ENCODE measurements at regions not wholly inside any gene's neighbourhood (a gene's known extent, or its start where the extent isn't known, plus 50 kb on each side); places are given as distances from the start of the nearest gene placed in this dataset.

GRCh38 chr10:27611236-27611635 lies 107.1 kb downstream of the RAB18 start:
- Histone ChIP-seq H3K9me2 (ENCODE audit: insufficient read depth) (no peaks in the 10 kb centered on the region), H2AFZ (ENCODE audit: low read depth, low read length, poor library complexity, severe bottlenecking) (no peak overlapping the region), H3K9me3 (ENCODE audit: control insufficient read depth in 1 of 2, insufficient read depth in 1 of 2, low read depth in 1 of 2, low read length in 2 of 2) (no peaks in the 10 kb centered on the region), H3K27me3 (ENCODE audit: insufficient read depth, low read length) (no peaks in the 10 kb centered on the region), H3K4me1 (ENCODE audit: control insufficient read depth in 1 of 2, insufficient read depth in 2 of 2, low read length in 2 of 2) (no peaks in the 10 kb centered on the region), H3K4me2 (ENCODE audit: low read length) (no peak overlapping the region), H3K9ac (ENCODE audit: low read length) (no peak overlapping the region), H4K20me1 (ENCODE audit: insufficient read depth) (no peaks in the 10 kb centered on the region), H3K27ac (ENCODE audit: low read depth, low read length) (no peak overlapping the region), H3K36me3 (ENCODE audit: control insufficient read depth in 1 of 2, insufficient read depth in 2 of 2, low read length in 2 of 2) (no peaks in the 10 kb centered on the region), H3K79me2 (ENCODE audit: insufficient read depth, low read length) (no peaks in the 10 kb centered on the region), H3K4me3 (replicated peaks in 1 of 2; ENCODE audit: low read depth in 1 of 2, low read length in 2 of 2) (no peak overlapping the region)
- TF ChIP-seq REST (IDR thresholded peaks at IDR 0.05; ENCODE audit: low read depth) (no peak), ZFX (IDR thresholded peaks at IDR 0.05) (no peak), RAD21 (IDR thresholded peaks at IDR 0.05; ENCODE audit: low read depth) (no peak), EZH2phosphoT487 (IDR thresholded peaks at IDR 0.05; ENCODE audit: borderline replicate concordance) (no peak), CBX3 (IDR thresholded peaks at IDR 0.05; ENCODE audit: low read depth) (no peak), TCF7L2 (IDR thresholded peaks at IDR 0.05; ENCODE audit: borderline replicate concordance, extremely low read depth, insufficient read depth, insufficient read length) (no peak), SIN3A (IDR thresholded peaks at IDR 0.05; ENCODE audit: low read depth) (no peak), CTCF (IDR thresholded peaks at IDR 0.05 in 2 of 3, conservative IDR thresholded peaks at IDR 0.05 in 1 of 3; ENCODE audit: borderline replicate concordance in 1 of 3, insufficient read depth in 1 of 3, low read depth in 2 of 3, low read length in 2 of 3) (no peak), CEBPB (IDR thresholded peaks at IDR 0.05; ENCODE audit: low read depth) (no peak), FOSL1 (IDR thresholded peaks at IDR 0.05; ENCODE audit: low read depth) (no peak), EGR1 (IDR thresholded peaks at IDR 0.05; ENCODE audit: low read depth) (no peak), ZNF274 (IDR thresholded peaks at IDR 0.05; ENCODE audit: low read depth, low read length) (no peak), SP1 (IDR thresholded peaks at IDR 0.05; ENCODE audit: low read depth) (no peak), POLR2A (IDR thresholded peaks at IDR 0.05; ENCODE audit: borderline replicate concordance, extremely low read depth, insufficient read depth, insufficient read length) (no peak), JUND (IDR thresholded peaks at IDR 0.05) (no peak), MAX (IDR thresholded peaks at IDR 0.05) (no peak), YY1 (IDR thresholded peaks at IDR 0.05; ENCODE audit: extremely low read depth, insufficient replicate concordance, low read depth, low read length) (no peak), SRF (IDR thresholded peaks at IDR 0.05; ENCODE audit: low read depth) (no peak)
- TF ChIP-seq, protein P1, sequence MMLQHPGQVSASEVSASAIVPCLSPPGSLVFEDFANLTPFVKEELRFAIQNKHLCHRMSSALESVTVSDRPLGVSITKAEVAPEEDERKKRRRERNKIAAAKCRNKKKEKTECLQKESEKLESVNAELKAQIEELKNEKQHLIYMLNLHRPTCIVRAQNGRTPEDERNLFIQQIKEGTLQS (IDR thresholded peaks at IDR 0.05) = no peak
- ChIA-PET CTCF (no interaction called here), RAD21 (ENCODE audit: low non-redundant PET in 1 of 2, low total read pairs in 2 of 2, uncharacterized antibody in 2 of 2, unreplicated experiment in 2 of 2) (no interaction called here), POLR2A (interaction anchor here (1.1 kb wide), 1 partner anchor 8 kb away, joined by 3 read pairs; no protein-coding TSS in a partner anchor)
- DNase-seq (ENCODE audit: low read depth, low spot score) (no peak), ATAC-seq (no peak)
- BruUV-seq (replicated peaks) = no TSS peak
- intact Hi-C loops (cut with micrococcal nuclease) = no loop called here
